ENCODE measurements at regions not wholly inside any gene's neighbourhood (a gene's known extent, or its start where the extent isn't known, plus 50 kb on each side); places are given as distances from the start of the nearest gene placed in this dataset.

DNA sequence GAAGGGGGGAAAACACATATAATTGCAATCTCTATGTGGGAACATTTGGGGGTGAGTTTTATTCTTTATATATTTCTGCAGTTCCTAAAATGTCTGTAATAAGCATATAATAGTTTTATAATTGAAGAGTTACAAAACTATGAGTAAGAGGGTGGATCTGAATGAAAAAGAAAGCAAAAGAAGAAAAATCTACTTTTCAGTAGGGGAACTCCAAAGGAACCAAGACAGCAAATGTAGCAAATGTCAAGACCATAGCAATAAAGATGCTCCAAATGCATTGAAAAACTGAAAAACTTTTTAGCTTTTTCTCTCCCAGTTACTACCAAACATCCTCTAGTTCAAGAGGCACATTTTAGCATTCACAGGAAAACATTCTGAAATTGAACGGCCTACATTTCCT is 434.8 kb downstream of the LMO4 start:
- no peak overlapping the region for H3K27ac ChIP-seq (replicated peaks)
- no peak for DNase-seq (ENCODE audit: low read depth in 1 of 2, low spot score in 1 of 2)
- TF ChIP-seq GABPA (IDR thresholded peaks at IDR 0.05; ENCODE audit: low read depth) (no peak), POLR2AphosphoS5 (IDR thresholded peaks at IDR 0.05; ENCODE audit: low read depth) (no peak), SPI1 (IDR thresholded peaks at IDR 0.05; ENCODE audit: borderline replicate concordance, low read depth) (no peak)
- TF ChIP-seq, protein P1, sequence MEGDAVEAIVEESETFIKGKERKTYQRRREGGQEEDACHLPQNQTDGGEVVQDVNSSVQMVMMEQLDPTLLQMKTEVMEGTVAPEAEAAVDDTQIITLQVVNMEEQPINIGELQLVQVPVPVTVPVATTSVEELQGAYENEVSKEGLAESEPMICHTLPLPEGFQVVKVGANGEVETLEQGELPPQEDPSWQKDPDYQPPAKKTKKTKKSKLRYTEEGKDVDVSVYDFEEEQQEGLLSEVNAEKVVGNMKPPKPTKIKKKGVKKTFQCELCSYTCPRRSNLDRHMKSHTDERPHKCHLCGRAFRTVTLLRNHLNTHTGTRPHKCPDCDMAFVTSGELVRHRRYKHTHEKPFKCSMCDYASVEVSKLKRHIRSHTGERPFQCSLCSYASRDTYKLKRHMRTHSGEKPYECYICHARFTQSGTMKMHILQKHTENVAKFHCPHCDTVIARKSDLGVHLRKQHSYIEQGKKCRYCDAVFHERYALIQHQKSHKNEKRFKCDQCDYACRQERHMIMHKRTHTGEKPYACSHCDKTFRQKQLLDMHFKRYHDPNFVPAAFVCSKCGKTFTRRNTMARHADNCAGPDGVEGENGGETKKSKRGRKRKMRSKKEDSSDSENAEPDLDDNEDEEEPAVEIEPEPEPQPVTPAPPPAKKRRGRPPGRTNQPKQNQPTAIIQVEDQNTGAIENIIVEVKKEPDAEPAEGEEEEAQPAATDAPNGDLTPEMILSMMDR (IDR thresholded peaks at IDR 0.05; ENCODE audit: insufficient read depth, low read length): no peak
- TF ChIP-seq, protein P2, sequence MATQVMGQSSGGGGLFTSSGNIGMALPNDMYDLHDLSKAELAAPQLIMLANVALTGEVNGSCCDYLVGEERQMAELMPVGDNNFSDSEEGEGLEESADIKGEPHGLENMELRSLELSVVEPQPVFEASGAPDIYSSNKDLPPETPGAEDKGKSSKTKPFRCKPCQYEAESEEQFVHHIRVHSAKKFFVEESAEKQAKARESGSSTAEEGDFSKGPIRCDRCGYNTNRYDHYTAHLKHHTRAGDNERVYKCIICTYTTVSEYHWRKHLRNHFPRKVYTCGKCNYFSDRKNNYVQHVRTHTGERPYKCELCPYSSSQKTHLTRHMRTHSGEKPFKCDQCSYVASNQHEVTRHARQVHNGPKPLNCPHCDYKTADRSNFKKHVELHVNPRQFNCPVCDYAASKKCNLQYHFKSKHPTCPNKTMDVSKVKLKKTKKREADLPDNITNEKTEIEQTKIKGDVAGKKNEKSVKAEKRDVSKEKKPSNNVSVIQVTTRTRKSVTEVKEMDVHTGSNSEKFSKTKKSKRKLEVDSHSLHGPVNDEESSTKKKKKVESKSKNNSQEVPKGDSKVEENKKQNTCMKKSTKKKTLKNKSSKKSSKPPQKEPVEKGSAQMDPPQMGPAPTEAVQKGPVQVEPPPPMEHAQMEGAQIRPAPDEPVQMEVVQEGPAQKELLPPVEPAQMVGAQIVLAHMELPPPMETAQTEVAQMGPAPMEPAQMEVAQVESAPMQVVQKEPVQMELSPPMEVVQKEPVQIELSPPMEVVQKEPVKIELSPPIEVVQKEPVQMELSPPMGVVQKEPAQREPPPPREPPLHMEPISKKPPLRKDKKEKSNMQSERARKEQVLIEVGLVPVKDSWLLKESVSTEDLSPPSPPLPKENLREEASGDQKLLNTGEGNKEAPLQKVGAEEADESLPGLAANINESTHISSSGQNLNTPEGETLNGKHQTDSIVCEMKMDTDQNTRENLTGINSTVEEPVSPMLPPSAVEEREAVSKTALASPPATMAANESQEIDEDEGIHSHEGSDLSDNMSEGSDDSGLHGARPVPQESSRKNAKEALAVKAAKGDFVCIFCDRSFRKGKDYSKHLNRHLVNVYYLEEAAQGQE (IDR thresholded peaks at IDR 0.05; ENCODE audit: insufficient replicate concordance, low read depth): no peak

DNA sequence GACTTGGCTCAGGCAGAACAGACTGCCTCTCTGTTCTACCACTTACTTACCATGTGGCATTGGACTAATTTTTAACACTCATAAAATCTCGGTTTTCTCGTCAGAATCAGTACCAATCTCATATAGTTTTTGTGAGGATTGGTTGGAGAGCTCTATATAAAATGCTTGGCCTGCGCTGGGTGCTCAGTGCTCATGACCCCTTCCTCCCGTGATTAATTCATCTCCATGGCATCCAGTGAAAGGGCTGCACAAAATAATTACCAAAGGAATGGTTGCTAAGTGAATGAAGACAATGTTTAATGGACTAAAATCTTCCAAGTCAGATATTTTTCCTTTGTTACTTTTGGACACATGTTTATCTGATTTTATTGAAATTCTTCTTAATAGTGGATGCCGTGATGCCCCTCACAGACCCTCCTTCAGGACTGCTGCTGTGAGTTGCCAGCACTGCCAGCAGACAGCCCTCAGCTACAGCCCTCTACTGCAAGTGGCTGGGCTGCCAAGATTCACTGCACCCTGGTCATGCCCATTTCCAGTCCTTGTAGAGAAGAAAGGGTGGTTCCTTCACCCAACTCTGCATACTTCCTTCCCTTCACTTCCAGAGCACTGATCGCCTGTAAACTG is 436.5 kb downstream of the LMO4 start:
- no peak for DNase-seq (ENCODE audit: low read depth in 1 of 2, low spot score in 1 of 2)
- H3K4me3 ChIP-seq (replicated peaks; ENCODE audit: insufficient read depth, low read length): no peak overlapping the region
- TF ChIP-seq GABPA (IDR thresholded peaks at IDR 0.05; ENCODE audit: low read depth) (no peak), SPI1 (IDR thresholded peaks at IDR 0.05; ENCODE audit: borderline replicate concordance, low read depth) (no peak), POLR2AphosphoS5 (IDR thresholded peaks at IDR 0.05; ENCODE audit: low read depth) (no peak)
- TF ChIP-seq, protein P2 (IDR thresholded peaks at IDR 0.05; ENCODE audit: insufficient replicate concordance, low read depth): no peak
- TF ChIP-seq, protein P1 (IDR thresholded peaks at IDR 0.05; ENCODE audit: insufficient read depth, low read length): no peak
- peaks cover 2% of the 10 kb centered on the region for H3K27me3 ChIP-seq (ENCODE audit: insufficient read depth, poor library complexity, severe bottlenecking)
- H3K27ac ChIP-seq (replicated peaks): no peak overlapping the region

More for the DNA sequence above, 434.8 kb downstream of the LMO4 start:
- no peak overlapping the region for H3K4me3 ChIP-seq (replicated peaks; ENCODE audit: insufficient read depth, low read length)
- H3K27me3 ChIP-seq (ENCODE audit: insufficient read depth, poor library complexity, severe bottlenecking): peaks cover 2% of the 10 kb centered on the region

DNA sequence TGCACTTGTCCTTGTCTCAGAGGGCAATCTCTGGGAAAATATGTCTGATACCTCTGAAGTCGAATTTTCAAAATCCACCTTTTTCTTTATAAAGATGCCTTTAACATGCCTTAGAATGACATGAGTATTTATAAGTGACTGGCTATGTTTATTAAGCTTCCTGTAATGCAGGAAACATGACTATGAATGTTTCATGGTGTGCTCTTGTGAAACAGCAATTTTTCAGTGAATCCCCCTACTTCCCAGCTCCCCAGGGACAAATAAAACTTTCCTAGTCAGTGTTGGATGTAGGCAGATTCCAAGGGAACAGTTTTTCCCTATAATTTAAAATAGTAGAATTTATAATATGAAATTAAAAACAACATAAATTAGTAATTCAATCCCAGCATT is 437.0 kb downstream of the LMO4 start:
- DNase-seq (ENCODE audit: low read depth in 1 of 2, low spot score in 1 of 2): no peak
- peaks cover 2% of the 10 kb centered on the region for H3K27me3 ChIP-seq (ENCODE audit: insufficient read depth, poor library complexity, severe bottlenecking)
- H3K27ac ChIP-seq (replicated peaks): no peak overlapping the region
- H3K4me3 ChIP-seq (replicated peaks; ENCODE audit: insufficient read depth, low read length): no peak overlapping the region
- no peak for TF ChIP-seq GABPA (IDR thresholded peaks at IDR 0.05; ENCODE audit: low read depth)

DNA sequence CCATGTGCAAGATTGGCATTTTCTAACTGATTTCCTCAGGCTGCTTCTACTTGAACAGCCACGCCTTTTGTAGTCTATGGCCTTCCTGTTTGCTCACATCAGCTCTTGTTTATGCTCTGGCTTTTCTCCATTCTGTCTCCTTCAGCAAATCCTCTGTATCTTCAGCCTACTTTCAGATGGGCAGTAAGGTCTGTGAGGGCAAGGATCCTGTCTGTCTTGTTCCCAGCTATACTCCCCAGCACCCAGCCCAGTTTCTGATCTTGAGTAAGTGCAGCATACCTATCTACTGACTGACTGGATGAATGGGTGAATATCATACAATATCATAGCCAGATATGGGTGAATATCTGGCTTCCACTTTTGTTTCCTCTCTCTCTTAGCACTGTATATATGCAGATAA is 438.1 kb downstream of the LMO4 start:
- Histone ChIP-seq H3K4me3 (replicated peaks; ENCODE audit: insufficient read depth, low read length) (no peak overlapping the region), H3K27me3 (ENCODE audit: insufficient read depth, poor library complexity, severe bottlenecking) (no peaks in the 10 kb centered on the region), H3K27ac (replicated peaks) (no peak overlapping the region)
- TF ChIP-seq, protein P1 (IDR thresholded peaks at IDR 0.05; ENCODE audit: insufficient read depth, low read length): no peak
- TF ChIP-seq GABPA (IDR thresholded peaks at IDR 0.05; ENCODE audit: low read depth): no peak
- TF ChIP-seq SPI1 (IDR thresholded peaks at IDR 0.05; ENCODE audit: borderline replicate concordance, low read depth): no peak
- DNase-seq (ENCODE audit: low read depth in 1 of 2, low spot score in 1 of 2): no peak

Measured in HL-60 (cell line).